NOMO-1 (cell line): ENCODE measurements at regions not wholly inside any gene's neighbourhood (a gene's known extent, or its start where the extent isn't known, plus 50 kb on each side); places are given as distances from the start of the nearest gene placed in this dataset.

Source experiments
- DNase-seq, 2 experiments: peaks; one replicate each; lab custom pipeline; 2025; ENCODE audit not compliant: unreplicated experiment in 2 of 2; lab: John Stamatoyannopoulos, UW

- DNase-seq: no peak
Observed at GRCh38 chr2:31469648-31470047, 55.1 kb upstream of the XDH start.

- peak; percentile 17 to 20 for DNase-seq
Observed at GRCh38 chr2:31467426-31467825, 52.9 kb upstream of the XDH start.
